ENCODE measurements at regions not wholly inside any gene's neighbourhood (a gene's known extent, or its start where the extent isn't known, plus 50 kb on each side); places are given as distances from the start of the nearest gene placed in this dataset.
"Not testable (repeated sequence)": the region's sequence is repeated elsewhere in the genome, so short reads cannot be mapped to it uniquely, and the experiment has no call there.

DNA sequence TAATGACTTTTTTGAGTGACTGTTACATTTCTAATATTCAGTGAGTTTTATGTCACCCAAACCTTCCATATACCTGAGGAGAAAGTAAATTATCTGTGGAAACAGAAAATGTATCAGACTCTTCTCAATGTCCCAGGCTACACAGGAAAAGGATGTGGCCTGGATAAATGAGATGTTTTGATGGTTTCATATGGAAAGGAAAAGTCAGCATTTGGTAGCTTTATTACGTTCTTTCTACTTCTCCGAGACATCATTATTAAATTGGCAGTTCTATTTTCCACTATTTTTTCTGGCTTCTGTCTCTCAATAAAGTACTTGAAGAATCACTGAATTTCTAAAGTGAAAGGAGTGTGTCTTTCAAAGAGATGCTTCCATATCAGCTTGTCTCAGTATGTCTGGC, 847.0 kb upstream of the CRIM1 start:
- Histone ChIP-seq H3K27me3 (ENCODE audit: control insufficient read depth in 1 of 2, insufficient read depth in 2 of 2, low read length in 2 of 2) (no peaks in the 10 kb centered on the region), H3K27ac (ENCODE audit: low read depth in 2 of 2, low read length in 1 of 2) (no peak overlapping the region), H3K9me3 (ENCODE audit: control insufficient read depth in 2 of 2, insufficient read depth in 1 of 2, low read depth in 1 of 2, low read length in 1 of 2) (no peaks in the 10 kb centered on the region), H3K36me3 (ENCODE audit: control insufficient read depth in 2 of 2, insufficient read depth in 2 of 2, low read length in 1 of 2) (no peaks in the 10 kb centered on the region), H3K4me3 (ENCODE audit: low read depth in 1 of 2, low read length in 2 of 2) (no peak overlapping the region), H3K4me1 (ENCODE audit: control insufficient read depth in 2 of 2, insufficient read depth in 2 of 2, low read length in 1 of 2) (no peaks in the 10 kb centered on the region)
- 75 to 91% methylated on average over 2 of the region's 2 CpGs for WGBS, 2 donors

- WGBS, 2 donors: 89 to 91% methylated on average over 3 of the region's 3 CpGs
- H3K36me3 ChIP-seq (ENCODE audit: control insufficient read depth in 2 of 2, insufficient read depth in 2 of 2, low read length in 1 of 2): no peaks in the 10 kb centered on the region
These were observed 851.2 kb upstream of the CRIM1 start for GRCh38 chr2:35504419-35504818.

GRCh38 chr2:35503738-35504199, 851.8 kb upstream of the CRIM1 start:
- 51 to 59% methylated on average over 1 of the region's 1 CpG for WGBS, 2 donors
- no peak overlapping the region for H3K4me3 ChIP-seq (ENCODE audit: low read depth in 1 of 2, low read length in 2 of 2)
- no peaks in the 10 kb centered on the region for H3K4me1 ChIP-seq (ENCODE audit: control insufficient read depth in 2 of 2, insufficient read depth in 2 of 2, low read length in 1 of 2)
- H3K27ac ChIP-seq (ENCODE audit: low read depth in 2 of 2, low read length in 1 of 2): no peak overlapping the region
- H3K27me3 ChIP-seq (ENCODE audit: control insufficient read depth in 1 of 2, insufficient read depth in 2 of 2, low read length in 2 of 2): no peaks in the 10 kb centered on the region
- H3K36me3 ChIP-seq (ENCODE audit: control insufficient read depth in 2 of 2, insufficient read depth in 2 of 2, low read length in 1 of 2): no peaks in the 10 kb centered on the region
- no peaks in the 10 kb centered on the region for H3K9me3 ChIP-seq (ENCODE audit: control insufficient read depth in 2 of 2, insufficient read depth in 1 of 2, low read depth in 1 of 2, low read length in 1 of 2)

More at GRCh38 chr2:35504419-35504818, 851.2 kb upstream of the CRIM1 start:
- H3K4me1 ChIP-seq (ENCODE audit: control insufficient read depth in 2 of 2, insufficient read depth in 2 of 2, low read length in 1 of 2): no peaks in the 10 kb centered on the region
- no peak overlapping the region for H3K27ac ChIP-seq (ENCODE audit: low read depth in 2 of 2, low read length in 1 of 2)
- no peaks in the 10 kb centered on the region for H3K9me3 ChIP-seq (ENCODE audit: control insufficient read depth in 2 of 2, insufficient read depth in 1 of 2, low read depth in 1 of 2, low read length in 1 of 2)
- no peak overlapping the region for H3K4me3 ChIP-seq (ENCODE audit: low read depth in 1 of 2, low read length in 2 of 2)
- no peaks in the 10 kb centered on the region for H3K27me3 ChIP-seq (ENCODE audit: control insufficient read depth in 1 of 2, insufficient read depth in 2 of 2, low read length in 2 of 2)

DNA sequence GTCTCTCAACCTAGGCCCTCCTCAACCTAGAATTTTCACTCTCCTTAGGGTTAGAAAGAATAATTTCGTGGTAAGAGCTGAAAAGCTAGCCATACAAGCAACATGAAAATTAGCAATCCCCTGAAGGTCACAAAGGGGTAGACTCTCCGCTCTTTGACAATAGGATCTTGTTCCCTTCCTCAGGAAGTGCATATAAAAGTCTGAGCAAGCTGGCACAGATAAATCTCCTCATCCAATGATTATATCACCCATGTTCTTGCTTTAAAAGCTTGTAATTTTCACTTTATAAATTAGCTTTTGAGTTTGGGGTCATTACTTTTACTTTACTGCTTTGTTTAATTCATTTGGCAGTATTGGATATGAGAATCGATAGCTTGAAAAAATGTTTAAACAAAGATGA, 852.3 kb upstream of the CRIM1 start:
- WGBS, 2 donors: 62 to 65% methylated on average over 3 of the region's 3 CpGs
- Histone ChIP-seq H3K4me3 (ENCODE audit: low read depth in 1 of 2, low read length in 2 of 2) (no peak overlapping the region), H3K4me1 (ENCODE audit: control insufficient read depth in 2 of 2, insufficient read depth in 2 of 2, low read length in 1 of 2) (no peaks in the 10 kb centered on the region), H3K27me3 (ENCODE audit: control insufficient read depth in 1 of 2, insufficient read depth in 2 of 2, low read length in 2 of 2) (no peaks in the 10 kb centered on the region), H3K36me3 (ENCODE audit: control insufficient read depth in 2 of 2, insufficient read depth in 2 of 2, low read length in 1 of 2) (no peaks in the 10 kb centered on the region), H3K27ac (ENCODE audit: low read depth in 2 of 2, low read length in 1 of 2) (no peak overlapping the region), H3K9me3 (ENCODE audit: control insufficient read depth in 2 of 2, insufficient read depth in 1 of 2, low read depth in 1 of 2, low read length in 1 of 2) (no peaks in the 10 kb centered on the region)

DNA sequence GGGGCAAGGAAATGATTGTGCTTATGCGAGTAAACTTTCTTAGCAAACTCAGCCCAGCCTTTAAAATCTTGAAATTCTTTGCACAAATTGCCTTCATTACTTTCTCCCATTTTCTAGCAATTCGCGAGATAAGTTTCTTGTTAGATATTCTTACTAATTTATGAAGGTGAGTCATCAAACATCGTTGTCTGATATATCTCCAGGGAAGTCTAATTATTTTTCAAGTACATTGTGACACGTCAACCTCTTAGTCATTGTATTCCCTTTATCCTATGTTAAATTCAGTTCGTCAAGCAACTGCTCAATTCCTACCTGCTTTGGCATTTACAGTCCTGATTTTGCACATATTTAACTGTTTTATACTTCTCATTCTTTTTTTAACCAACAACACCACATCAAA, 854.5 kb upstream of the CRIM1 start:
- Histone ChIP-seq H3K36me3 (ENCODE audit: control insufficient read depth in 2 of 2, insufficient read depth in 2 of 2, low read length in 1 of 2) (no peaks in the 10 kb centered on the region), H3K9me3 (ENCODE audit: control insufficient read depth in 2 of 2, insufficient read depth in 1 of 2, low read depth in 1 of 2, low read length in 1 of 2) (no peaks in the 10 kb centered on the region), H3K27me3 (ENCODE audit: control insufficient read depth in 1 of 2, insufficient read depth in 2 of 2, low read length in 2 of 2) (no peaks in the 10 kb centered on the region), H3K27ac (ENCODE audit: low read depth in 2 of 2, low read length in 1 of 2) (no peak overlapping the region), H3K4me3 (ENCODE audit: low read depth in 1 of 2, low read length in 2 of 2) (no peak overlapping the region), H3K4me1 (ENCODE audit: control insufficient read depth in 2 of 2, insufficient read depth in 2 of 2, low read length in 1 of 2) (no peaks in the 10 kb centered on the region)
- WGBS, 2 donors: 68 to 79% methylated on average over 6 of the region's 6 CpGs

DNA sequence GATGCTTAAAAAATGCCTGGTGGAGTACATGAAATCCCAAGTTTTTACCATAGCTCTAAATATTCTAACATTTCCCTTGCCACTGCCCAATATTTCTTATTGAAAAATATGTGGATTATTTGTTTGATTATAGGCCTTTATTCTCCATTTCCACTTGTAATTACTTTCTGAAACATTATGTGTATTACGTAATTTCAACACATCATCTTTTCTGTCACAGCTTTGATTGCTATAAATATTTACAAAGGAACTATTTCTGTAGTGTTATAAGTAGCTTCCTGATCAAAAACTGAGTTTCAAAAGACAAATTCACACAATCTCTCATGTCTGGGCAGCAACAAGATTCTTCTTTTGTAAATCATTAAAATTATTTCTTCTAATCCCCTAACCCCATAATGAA, 859.6 kb upstream of the CRIM1 start:
- H3K9me3 ChIP-seq (ENCODE audit: control insufficient read depth in 2 of 2, insufficient read depth in 1 of 2, low read depth in 1 of 2, low read length in 1 of 2): no peaks in the 10 kb centered on the region
- no peaks in the 10 kb centered on the region for H3K27me3 ChIP-seq (ENCODE audit: control insufficient read depth in 1 of 2, insufficient read depth in 2 of 2, low read length in 2 of 2)
- H3K4me1 ChIP-seq (ENCODE audit: control insufficient read depth in 2 of 2, insufficient read depth in 2 of 2, low read length in 1 of 2): no peaks in the 10 kb centered on the region
- H3K36me3 ChIP-seq (ENCODE audit: control insufficient read depth in 2 of 2, insufficient read depth in 2 of 2, low read length in 1 of 2): no peaks in the 10 kb centered on the region
- H3K4me3 ChIP-seq (ENCODE audit: low read depth in 1 of 2, low read length in 2 of 2): no peak overlapping the region
- H3K27ac ChIP-seq (ENCODE audit: low read depth in 2 of 2, low read length in 1 of 2): no peak overlapping the region
- WGBS, 2 donors: 61 to 83% methylated on average over 1 of the region's 1 CpG

- no peak overlapping the region for H3K27ac ChIP-seq (ENCODE audit: low read depth in 2 of 2, low read length in 1 of 2)
- H3K4me1 ChIP-seq (ENCODE audit: control insufficient read depth in 2 of 2, insufficient read depth in 2 of 2, low read length in 1 of 2): no peaks in the 10 kb centered on the region
- H3K4me3 ChIP-seq (ENCODE audit: low read depth in 1 of 2, low read length in 2 of 2): no peak overlapping the region
- H3K9me3 ChIP-seq (ENCODE audit: control insufficient read depth in 2 of 2, insufficient read depth in 1 of 2, low read depth in 1 of 2, low read length in 1 of 2): no peaks in the 10 kb centered on the region
- no peaks in the 10 kb centered on the region for H3K27me3 ChIP-seq (ENCODE audit: control insufficient read depth in 1 of 2, insufficient read depth in 2 of 2, low read length in 2 of 2)
- H3K36me3 ChIP-seq (ENCODE audit: control insufficient read depth in 2 of 2, insufficient read depth in 2 of 2, low read length in 1 of 2): no peaks in the 10 kb centered on the region
These were observed 860.4 kb upstream of the CRIM1 start for GRCh38 chr2:35495182-35495581.

- 72 to 79% methylated on average over 2 of the region's 2 CpGs for WGBS, 2 donors
- not testable (repeated sequence) for H3K4me3 ChIP-seq (ENCODE audit: low read depth in 1 of 2, low read length in 2 of 2); H3K36me3 ChIP-seq (ENCODE audit: control insufficient read depth in 2 of 2, insufficient read depth in 2 of 2, low read length in 1 of 2); H3K27ac ChIP-seq (ENCODE audit: low read depth in 2 of 2, low read length in 1 of 2); H3K4me1 ChIP-seq (ENCODE audit: control insufficient read depth in 2 of 2, insufficient read depth in 2 of 2, low read length in 1 of 2); H3K27me3 ChIP-seq (ENCODE audit: control insufficient read depth in 1 of 2, insufficient read depth in 2 of 2, low read length in 2 of 2); H3K9me3 ChIP-seq (ENCODE audit: control insufficient read depth in 2 of 2, insufficient read depth in 1 of 2, low read depth in 1 of 2, low read length in 1 of 2)
These were observed 877.5 kb upstream of the CRIM1 start for GRCh38 chr2:35478121-35478520.

GRCh38 chr2:35468245-35468644, 887.3 kb upstream of the CRIM1 start:
- Histone ChIP-seq H3K27ac (ENCODE audit: low read depth in 2 of 2, low read length in 1 of 2) (no peak overlapping the region), H3K36me3 (ENCODE audit: control insufficient read depth in 2 of 2, insufficient read depth in 2 of 2, low read length in 1 of 2) (no peaks in the 10 kb centered on the region), H3K4me1 (ENCODE audit: control insufficient read depth in 2 of 2, insufficient read depth in 2 of 2, low read length in 1 of 2) (no peaks in the 10 kb centered on the region), H3K4me3 (ENCODE audit: low read depth in 1 of 2, low read length in 2 of 2) (no peak overlapping the region), H3K9me3 (ENCODE audit: control insufficient read depth in 2 of 2, insufficient read depth in 1 of 2, low read depth in 1 of 2, low read length in 1 of 2) (no peaks in the 10 kb centered on the region), H3K27me3 (ENCODE audit: control insufficient read depth in 1 of 2, insufficient read depth in 2 of 2, low read length in 2 of 2) (no peaks in the 10 kb centered on the region)
- 47% methylated on average over 3 of the region's 3 CpGs for WGBS, 2 donors

DNA sequence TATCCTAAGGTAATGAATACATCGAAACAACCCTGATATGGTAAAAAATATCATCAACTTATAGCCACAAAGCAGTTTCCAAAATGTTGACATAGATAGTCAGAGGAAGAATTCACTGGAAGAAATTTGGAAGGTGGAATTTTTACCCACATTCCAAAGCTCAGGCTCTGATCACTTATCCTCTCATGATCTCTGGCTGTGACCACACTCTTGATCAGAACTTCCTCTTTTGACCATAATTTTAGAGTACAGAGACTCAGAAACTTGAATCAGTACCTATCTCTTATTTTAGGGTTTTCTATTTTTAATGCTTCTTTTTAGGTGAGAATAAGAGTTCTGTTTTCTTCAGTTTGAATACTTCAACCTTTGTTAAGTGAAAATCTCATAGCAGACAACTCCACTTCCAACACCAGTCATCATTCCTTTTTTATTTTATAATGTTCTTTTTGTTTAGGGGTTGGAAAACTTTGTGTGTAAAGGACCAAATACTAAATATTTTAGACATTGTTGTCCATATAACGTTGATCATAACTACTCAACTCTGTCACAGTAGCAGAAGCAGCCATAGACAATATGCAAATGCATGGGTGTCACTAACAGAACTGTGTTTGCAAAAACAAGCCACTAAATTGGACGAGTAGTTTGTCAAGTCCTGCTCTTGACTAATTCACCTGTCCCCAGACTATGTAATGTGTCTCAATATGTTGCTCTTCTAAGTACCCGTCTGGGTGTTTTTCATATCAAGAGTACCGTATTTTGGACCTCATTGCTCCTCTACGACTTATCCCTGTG, 891.6 kb upstream of the CRIM1 start:
- Histone ChIP-seq H3K4me3 (ENCODE audit: low read depth in 1 of 2, low read length in 2 of 2) (no peak overlapping the region), H3K27ac (ENCODE audit: low read depth in 2 of 2, low read length in 1 of 2) (no peak overlapping the region), H3K4me1 (ENCODE audit: control insufficient read depth in 2 of 2, insufficient read depth in 2 of 2, low read length in 1 of 2) (no peaks in the 10 kb centered on the region), H3K9me3 (ENCODE audit: control insufficient read depth in 2 of 2, insufficient read depth in 1 of 2, low read depth in 1 of 2, low read length in 1 of 2) (no peaks in the 10 kb centered on the region), H3K36me3 (ENCODE audit: control insufficient read depth in 2 of 2, insufficient read depth in 2 of 2, low read length in 1 of 2) (no peaks in the 10 kb centered on the region), H3K27me3 (ENCODE audit: control insufficient read depth in 1 of 2, insufficient read depth in 2 of 2, low read length in 2 of 2) (no peaks in the 10 kb centered on the region)
- WGBS, 2 donors: 83 to 84% methylated on average over 6 of the region's 6 CpGs
